HG02973 (cell line): ENCODE measurements at regions not wholly inside any gene's neighbourhood (a gene's known extent, or its start where the extent isn't known, plus 50 kb on each side); places are given as distances from the start of the nearest gene placed in this dataset.
"Not testable (repeated sequence)": the region's sequence is repeated elsewhere in the genome, so short reads cannot be mapped to it uniquely, and the experiment has no call there.

Experiments used
- ATAC-seq: cut with Tn5 transposase; IDR thresholded peaks from one replicate; pipeline ENCODE4 v1.9.1; 2021; ENCODE audit warnings: moderate library complexity; ENCODE audit not compliant: unreplicated experiment

DNA sequence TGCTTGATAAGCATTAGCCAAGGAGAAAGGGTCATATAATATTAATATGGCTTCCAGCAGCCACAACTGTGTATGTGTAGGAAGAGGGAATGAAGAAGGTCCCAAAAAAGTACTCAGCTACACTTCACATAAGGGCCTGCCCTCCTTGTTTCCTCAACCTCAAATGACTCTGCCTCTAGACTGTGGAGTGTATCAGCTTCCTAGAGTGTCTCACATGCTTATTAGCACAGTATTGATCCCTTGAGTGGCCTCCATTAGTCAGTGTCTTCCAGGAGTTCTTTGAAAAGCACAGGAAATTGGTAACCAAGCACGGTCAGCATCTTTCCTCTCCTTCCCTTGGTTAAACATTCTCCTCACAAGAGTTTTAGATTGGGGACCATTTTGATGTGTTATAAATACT is 190.4 kb upstream of the ATP10B start:
- ATAC-seq, result no peak

DNA sequence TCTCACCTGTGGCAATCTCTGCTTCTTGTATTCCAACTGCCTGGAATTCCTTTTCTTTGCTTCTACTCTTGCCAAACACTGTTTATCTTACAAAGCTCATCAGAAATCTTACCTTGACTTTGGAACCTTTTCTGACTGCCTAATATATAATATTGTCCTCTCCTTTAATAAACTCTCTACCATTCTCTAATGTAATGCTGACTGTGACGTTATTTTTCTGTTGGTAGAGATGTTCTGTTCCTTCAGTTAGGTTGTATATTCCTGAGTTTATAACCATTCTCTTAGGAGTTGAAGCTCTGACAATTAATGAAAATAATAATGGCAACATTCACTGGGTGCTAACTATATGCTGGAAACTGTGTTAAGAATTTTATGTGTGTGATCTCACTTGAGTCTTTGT is 188.8 kb upstream of the ATP10B start:
- ATAC-seq, result no peak

DNA sequence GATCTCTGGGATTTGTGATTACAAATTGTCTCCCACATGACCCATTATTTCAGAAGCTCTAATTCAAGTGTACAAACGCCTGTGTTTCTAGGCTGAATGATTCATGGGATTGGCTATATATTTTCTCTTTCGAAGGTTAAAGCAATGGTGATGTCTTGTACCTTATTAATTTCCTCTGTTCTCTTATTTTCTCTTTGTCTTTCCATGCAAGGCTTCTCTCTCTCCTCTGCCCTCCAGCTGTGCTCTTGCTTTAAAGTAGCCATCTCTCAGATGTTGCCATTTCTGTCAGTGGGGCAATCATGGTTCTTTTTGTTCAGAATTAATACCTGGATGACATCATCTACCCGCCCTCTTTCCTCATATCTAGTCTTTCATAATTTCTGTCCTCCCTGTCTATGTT is 184.3 kb upstream of the ATP10B start:
- no peak for ATAC-seq

DNA sequence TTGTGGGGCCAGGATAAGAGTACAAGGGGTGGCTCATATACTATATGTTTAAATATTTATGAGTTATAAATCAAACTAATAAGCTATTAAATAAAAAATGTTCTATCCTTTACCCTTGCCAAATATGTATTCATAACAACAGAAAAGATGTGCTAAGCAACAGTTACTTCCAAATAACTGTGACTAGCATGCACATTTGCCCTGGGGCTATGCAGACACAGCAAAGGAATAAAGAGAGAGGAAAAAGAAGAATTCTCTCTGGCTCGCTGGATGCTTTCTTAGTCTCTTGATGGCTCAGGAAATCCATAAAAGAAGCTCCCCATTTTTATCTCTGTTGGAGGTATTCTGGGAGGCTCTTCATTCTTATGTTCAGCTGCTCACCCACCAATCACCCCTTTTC is 182.4 kb upstream of the ATP10B start:
- no peak for ATAC-seq

DNA sequence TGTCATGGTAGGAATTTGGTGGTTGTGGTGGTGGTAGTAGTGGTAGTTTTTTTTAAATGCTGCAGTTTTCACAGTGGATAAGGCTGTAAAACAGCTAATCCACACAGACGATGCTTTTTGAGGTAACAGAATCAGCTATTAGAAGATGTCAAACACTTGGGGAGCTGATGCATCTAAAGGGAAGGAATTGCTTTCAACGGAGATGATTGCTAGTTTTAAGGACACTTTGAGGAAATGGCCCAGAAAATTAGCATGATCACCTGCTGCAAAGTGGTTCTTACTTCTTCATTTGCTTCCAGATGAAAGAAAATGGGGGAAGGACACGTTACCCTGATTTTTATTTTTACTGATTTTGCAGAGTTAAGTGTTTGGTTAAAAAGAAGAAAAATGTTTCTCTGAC is 178.2 kb upstream of the ATP10B start:
- no peak for ATAC-seq

DNA sequence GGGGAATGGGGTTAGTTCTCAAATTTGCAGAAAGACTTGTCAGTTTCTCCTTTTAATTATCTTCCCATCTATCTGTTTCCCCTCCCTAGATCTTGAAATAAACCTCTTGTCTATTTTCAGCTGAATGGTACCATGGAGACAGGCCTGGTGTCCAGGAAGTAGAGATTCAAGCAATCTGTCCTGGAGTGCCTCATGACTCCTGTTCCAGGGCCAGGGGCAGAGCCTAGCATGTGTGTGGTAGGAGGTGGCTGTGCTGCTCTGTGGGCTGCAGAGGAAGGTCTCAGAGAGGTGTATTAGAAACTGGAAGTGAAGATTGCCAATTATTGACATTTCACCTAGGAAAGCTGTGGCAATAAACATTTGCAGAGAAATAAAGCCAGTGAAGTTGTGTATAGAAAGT is 175.8 kb upstream of the ATP10B start:
- ATAC-seq, result no peak

DNA sequence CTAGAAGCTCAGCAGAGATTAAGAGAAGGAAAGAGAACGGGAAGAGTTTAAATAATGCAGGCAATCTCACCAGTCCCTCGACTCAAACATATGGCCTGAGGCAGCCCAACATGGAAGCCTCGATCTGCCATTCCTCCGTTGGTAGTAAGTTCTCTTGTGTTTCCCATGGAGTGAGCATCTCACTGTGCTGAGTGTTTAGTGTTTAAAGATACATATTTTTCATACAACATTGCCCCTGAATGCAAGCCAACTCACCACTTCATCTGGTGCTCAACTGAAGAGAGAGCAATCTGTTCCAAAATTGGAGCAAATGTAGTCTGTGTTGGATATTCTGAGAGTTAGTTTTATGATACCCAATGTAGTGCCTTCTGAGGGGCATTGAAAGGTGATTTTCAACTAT is 171.5 kb upstream of the ATP10B start:
- ATAC-seq, result no peak

DNA sequence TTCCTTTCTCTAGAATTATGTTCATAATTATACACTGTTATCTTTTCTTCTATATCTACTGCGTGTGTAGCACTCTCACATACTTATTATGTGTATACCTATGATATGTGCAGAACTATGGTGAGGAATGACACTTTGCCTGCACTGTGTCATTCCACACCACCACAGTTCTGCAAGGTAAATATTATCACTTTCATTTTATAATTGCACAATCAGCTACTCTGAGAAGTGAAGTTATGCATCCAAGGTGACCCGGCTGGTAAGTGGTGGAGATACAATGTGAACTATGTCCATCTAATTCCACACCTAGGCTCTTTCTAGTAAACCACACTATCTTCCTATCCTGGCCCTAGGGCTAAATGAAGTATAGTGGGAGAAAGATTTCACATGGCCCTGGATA is 170.1 kb upstream of the ATP10B start:
- ATAC-seq, result no peak

DNA sequence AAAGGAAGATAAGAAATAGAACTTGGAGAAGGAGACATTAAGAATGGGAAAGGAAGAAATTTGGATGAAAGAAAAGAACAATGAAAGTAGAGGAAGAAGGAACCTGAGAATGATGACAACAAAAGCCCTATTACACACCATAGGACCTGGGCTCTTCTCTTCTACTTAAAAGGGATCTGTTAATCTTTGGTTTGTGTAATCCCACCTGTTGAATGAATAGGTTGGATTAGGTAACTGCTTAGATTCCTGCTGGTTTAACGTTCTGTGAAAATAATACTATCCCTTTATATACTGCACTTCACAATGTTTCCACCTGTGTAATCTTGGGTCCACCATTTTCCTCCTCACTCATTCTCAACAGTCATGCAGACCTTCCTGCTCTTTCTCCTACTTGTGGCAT is 157.8 kb upstream of the ATP10B start:
- ATAC-seq, result no peak

DNA sequence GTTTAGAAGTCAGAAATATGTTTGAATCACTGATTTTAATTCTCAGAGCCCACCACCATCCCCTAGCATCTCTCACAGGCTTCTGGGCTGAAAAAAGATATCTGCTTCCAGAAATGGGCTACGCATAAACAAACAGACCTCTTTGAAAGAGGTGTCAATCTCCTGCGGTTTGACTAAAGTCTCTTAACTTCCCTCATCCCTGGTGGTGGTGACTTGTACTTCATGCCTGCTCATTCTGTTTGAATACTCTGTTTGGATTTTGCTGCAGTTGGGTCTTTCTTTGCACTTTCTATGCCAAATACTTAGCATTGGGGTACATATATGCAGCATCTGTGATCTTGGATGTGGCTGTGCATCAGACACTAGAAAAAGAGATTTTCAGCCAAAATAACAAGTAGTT is 157.2 kb upstream of the ATP10B start:
- no peak for ATAC-seq

DNA sequence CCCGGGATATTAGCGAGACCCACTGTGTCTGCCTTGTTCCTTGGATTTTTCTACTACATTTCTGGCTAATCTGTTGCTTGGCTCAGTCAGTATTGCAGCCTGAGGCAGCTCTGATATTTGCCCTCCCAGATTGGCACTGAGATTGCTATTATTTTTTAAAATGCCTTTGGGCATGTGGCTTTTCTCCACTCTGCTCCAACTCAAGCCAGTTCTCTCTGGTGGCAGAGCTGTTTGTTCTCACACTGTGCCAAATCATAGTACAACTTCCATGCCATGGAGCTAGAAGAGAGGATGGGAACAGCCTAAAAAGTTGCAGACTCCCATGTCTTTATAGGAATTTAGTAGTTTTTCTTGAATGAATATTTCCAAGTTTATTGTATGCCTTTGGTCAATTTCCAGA is 155.9 kb upstream of the ATP10B start:
- no peak for ATAC-seq

DNA sequence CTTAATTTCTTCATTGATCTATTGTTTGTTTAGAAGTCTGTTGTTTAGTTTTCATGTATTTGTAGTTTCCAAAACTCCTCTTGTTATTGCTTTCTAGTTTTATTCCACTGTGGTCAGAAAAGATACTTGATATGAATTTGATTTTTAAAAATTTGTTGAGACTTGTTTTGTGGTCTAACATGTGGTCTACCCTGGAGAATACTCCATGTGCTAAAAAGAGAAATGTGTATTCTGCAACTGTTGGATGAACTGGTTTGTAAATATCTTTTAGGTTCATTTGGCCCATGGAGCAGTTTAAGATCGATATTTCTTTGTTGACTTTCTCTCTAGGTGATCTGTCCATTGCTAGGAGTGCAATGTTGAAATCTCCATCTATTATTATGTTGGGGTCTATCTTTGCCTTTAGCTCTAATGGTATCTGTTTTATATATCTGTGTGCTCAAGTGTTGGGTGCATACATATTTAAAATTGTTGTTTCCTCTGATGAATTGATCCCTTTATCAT is 150.6 kb upstream of the ATP10B start:
- ATAC-seq, result no peak

DNA sequence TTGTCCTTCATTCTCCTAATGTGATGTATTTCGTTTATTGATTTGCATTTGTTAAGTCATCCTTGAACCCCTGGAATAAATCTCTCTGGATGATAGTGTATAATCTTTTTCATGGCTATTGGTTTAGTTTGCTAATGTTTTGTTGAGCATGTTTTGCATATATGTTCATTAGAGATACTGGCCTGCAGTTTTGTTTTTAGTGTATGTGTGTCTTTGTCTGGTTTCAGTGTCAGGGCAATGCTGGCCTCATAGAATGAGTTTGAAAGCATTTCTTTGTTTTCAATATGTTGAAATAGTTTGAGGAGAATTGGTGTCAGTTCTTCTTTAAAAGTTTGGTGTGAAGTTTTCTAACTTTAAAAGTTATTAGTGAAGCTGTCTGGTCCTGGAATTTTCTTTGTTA is 149.6 kb upstream of the ATP10B start:
- peak; percentile 91 for ATAC-seq

DNA sequence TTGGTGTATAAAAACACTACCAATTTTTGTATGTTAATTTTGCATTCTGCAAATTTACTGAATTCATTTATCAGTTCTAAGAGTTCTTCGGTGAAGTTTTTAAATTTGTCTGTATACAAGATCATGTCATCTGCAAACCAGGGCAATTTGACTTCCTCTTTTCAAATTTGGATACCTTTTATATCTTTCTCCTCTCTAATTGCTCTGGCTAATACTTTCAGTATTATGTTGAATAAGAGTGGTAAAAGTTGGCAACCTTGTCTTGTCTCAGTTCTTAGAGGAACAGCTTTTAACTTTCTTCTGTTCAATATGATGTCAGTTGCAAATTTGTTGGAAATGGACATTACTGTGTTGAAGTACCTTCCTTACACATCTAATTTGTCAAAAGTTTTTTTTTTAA is 149.1 kb upstream of the ATP10B start:
- not testable (repeated sequence) for ATAC-seq

DNA sequence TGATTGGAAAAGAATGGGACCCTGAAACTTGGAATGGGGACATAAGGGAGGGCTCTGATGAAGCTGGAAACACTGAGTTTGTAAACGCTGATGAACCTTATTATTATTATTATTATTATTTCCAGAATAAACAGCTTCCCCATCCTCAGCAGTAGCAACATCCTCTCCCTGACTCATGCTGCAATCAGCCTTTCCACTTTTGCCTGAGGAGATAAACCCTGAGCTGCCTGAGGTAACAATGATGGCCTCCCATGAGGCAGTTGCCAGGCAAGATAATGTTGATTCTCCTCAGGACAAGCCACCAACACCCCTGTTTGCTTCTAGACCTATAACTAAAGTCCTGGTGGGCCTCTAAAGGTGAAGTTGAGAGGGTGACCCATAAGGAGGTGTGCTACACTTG is 139.2 kb upstream of the ATP10B start:
- ATAC-seq, result no peak

DNA sequence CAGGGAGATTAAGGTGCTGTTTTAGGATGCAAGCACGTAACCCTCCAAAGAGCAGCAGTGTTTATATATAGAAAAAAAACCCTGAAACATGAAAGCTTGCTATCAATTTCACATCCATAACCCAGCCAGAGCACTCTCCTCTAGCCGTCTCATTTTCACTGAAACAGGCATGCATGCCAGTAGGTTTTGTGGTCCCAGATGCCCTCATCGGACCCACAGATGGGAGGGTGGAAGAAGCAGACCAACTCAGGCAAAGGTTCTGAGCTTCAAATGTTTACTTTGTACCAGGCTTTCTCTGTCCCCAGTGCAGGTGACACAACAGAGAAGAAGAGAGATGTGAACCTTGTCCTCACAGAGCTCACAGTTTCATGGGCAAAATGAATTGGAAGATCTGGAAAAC is 127.4 kb upstream of the ATP10B start:
- ATAC-seq, result no peak

DNA sequence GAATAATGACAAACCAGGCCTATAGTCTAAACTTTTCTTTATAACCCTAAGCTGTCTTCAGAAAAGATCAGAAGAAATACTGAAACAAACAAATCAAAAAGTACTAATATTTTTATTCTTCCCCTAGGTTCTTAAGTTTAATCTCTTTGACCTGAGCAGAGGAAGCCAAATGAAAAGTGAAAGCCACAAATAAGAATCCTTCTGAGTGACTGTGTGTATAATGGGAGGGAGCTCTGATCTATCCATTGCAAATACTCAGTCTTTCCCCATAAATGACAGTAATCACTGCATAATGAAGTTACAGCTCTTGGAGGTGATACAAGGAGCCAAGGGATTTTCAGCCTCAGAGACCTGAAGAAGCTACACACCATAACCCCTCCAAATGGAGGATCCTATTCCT is 126.9 kb upstream of the ATP10B start:
- ATAC-seq, result no peak

DNA sequence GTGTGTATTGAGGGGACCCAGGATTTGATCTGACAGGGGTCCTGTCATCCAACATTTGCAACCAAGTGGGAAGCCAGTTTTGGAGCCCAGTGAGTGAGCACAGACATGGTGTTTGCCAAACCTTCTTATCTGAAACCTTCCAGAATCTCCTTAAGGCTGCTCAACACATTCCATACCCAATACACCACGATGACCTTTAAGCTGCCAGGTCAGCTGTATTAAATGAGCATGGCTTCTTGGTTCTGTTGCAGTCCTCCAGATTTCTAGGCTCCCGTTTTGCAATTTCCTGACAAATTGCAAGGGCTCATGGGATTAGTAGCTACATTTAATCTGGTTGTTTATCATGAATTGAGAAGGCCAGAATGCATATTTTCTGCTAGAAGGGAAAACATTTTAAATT is 124.2 kb upstream of the ATP10B start:
- no peak for ATAC-seq

DNA sequence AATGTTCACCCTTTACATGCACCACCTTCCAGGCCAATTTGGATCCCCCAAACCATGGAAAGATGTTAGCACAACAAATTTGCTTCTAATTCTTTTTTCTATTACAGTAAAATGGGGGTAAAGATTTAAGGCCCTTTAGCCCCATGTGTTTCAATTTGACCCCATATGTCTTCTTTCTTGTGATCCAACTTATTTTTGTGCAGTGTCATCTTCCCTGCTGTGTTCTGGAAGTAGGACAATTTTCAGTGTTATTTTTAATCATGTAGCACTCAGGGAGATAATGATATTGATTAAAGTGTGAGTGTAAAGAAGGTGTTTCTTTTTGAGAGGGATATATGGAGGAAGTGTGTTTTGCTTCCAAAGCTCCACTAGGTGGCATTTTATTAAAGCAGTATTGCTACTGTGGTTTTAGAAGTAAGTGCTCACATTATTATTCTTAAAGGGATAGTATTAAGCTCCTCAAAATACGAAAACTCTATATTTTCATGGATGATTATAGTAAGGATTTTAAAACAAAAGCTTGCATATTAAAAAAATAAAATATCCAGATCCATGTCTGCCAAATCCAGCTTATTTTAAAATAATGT is 118.7 kb upstream of the ATP10B start:
- peak; percentile 72 for ATAC-seq

DNA sequence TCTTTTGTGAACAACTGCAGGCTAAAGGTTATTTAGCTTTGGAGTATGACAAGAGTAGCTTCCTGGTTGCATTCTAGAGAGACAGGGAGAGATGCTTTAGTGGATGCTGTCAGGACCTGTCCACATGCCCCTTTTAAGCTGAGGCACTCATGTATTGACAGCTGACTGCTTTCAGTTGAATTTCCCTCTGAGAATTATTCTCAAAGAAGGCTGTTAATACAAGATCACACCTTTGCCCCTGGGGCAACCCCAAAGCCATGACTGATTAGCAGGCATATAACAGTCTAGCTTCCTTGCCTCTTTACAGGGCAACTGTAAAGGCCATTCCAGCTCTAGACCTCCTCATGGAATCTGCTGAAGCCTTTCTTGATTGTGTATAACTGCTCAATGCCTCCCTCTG is 117.6 kb upstream of the ATP10B start:
- ATAC-seq, result no peak

DNA sequence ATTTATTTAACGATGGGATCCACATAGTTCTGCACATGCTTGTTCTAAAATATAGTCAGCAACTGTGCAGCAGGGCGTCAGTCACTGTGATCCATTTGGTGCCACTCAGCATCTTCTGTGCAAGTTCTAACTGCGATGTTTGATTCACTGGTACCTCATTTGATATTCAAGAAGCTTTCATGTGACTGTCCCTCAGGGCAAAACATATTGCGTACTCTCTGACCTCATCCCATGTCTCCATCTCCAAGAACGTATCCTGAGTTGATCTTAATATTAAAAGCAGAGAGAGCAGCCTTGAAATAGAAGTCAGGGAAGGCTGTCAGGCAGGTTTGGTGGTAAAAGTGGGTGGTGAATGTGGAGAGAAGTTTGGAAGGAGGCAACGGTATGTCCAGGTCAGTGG is 116.5 kb upstream of the ATP10B start:
- no peak for ATAC-seq

DNA sequence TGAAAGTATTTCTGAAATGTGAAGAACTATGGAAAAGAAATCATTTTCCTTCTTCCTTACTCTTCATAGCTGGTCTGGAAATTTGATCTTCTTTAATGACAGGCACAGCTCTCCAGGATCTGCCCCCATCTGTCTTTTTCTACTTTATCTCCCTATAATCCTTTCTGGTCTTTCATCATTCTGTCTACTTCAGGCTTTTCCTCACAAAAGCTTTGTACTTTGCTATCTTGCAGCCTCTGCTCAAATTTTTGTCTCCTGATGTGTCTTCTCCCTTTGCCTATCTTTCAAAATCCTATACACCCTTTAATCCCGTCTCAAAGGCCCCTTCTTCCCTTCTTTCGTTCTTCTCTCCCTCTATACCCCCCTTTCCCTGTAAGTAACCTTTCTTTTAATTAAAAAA is 114.9 kb upstream of the ATP10B start:
- ATAC-seq, result no peak

DNA sequence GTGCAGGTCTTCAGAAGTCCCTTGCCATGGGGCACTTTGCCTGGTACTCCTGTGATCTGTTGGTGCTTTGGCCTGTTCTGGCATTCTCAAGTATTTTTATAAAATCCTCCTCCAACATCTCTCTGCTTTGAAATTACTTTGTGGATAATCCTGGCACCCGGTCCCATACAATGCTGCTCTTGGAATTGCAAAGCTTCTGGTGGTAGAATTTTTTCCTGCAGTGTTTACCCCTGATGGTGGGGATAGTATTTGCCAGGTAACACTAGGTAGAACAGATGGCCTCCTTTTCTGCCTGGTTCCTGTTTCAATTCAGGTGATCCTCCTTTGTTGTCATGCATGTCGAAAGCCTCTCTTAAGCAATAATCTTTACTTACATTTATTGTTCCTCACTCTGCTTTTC is 109.8 kb upstream of the ATP10B start:
- ATAC-seq, result no peak

DNA sequence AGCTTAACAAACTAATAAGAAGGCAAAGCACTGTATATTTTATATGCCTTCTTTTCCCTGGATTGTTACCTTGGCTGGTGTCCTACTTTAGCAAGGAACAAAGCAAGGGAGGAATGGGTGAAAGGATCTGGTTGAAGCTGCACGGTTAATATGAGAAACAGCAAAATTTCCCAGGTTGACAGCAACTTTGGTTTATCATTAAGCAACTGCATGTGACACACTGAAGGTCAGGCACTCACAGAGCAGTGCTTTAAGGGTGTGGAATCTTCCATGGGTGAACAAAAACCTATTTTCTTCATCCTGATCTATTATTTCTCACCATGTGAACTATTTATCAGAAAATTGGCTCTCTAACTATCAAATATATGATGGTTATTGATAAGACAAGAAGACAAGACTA is 109.0 kb upstream of the ATP10B start:
- ATAC-seq, result no peak
